ENCODE measurements at regions not wholly inside any gene's neighbourhood (a gene's known extent, or its start where the extent isn't known, plus 50 kb on each side); places are given as distances from the start of the nearest gene placed in this dataset.

GRCh38 chr12:118874698-118875548 lies 106.4 kb upstream of the SRRM4 start:
- ChIA-PET POLR2A (no interaction called here), CTCF (no interaction called here)
- Histone ChIP-seq H3K27ac (ENCODE audit: low read depth, low read length) (no peak overlapping the region), H3K9me3 (ENCODE audit: control insufficient read depth, insufficient read depth, low read length) (peaks cover 31% of the 10 kb centered on the region), H3K27me3 (ENCODE audit: control insufficient read depth, insufficient read depth, low read length) (no peaks in the 10 kb centered on the region), H3K4me3 (ENCODE audit: low read depth, low read length) (no peak overlapping the region)
- no peak for DNase-seq (ENCODE audit: low read depth, low spot score)
- TF ChIP-seq, protein P1, sequence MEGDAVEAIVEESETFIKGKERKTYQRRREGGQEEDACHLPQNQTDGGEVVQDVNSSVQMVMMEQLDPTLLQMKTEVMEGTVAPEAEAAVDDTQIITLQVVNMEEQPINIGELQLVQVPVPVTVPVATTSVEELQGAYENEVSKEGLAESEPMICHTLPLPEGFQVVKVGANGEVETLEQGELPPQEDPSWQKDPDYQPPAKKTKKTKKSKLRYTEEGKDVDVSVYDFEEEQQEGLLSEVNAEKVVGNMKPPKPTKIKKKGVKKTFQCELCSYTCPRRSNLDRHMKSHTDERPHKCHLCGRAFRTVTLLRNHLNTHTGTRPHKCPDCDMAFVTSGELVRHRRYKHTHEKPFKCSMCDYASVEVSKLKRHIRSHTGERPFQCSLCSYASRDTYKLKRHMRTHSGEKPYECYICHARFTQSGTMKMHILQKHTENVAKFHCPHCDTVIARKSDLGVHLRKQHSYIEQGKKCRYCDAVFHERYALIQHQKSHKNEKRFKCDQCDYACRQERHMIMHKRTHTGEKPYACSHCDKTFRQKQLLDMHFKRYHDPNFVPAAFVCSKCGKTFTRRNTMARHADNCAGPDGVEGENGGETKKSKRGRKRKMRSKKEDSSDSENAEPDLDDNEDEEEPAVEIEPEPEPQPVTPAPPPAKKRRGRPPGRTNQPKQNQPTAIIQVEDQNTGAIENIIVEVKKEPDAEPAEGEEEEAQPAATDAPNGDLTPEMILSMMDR (IDR thresholded peaks at IDR 0.05; ENCODE audit: low read depth, low read length) = no peak

DNA sequence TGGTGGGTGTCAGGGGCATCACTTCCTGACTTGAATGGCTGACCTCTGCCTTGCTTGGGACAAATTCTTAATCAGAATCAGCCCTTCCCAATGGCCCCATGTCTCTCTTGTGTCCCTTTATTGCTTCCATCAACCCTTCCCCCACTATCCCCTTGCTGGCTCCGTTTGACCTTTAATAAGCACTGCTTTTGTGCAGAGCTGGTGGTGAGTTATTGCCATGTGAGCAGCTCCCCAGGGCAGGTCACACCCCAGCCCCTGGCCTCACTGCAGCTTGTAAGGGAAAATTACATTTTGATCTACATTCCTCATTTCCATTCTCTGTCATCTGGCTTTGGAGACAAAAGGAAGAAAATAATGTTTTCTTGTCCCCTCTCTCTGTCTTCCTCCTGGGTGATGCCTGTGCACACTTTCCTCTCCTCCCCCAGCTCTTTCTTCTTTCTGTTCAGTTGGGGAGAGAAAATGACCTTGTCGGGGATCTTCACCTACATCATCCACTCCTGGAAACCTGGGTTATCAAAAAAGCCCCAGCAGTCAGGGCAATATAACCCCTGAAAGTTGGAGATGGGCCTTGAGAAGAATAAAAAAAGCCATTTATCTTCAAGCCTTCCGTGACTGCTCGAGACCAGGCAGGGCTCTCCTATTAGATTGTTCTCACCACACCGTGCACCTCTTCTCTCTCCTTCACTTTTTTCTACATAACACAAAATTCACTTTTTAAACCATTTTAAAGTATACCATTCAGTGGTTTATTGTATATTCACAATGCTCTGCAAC lies 100.4 kb upstream of the SRRM4 start:
- Histone ChIP-seq H3K27me3 (ENCODE audit: control insufficient read depth, insufficient read depth, low read length) (no peaks in the 10 kb centered on the region), H3K4me3 (ENCODE audit: low read depth, low read length) (no peak overlapping the region), H3K9me3 (ENCODE audit: control insufficient read depth, insufficient read depth, low read length) (peaks cover 29% of the 10 kb centered on the region), H3K27ac (ENCODE audit: low read depth, low read length) (no peak overlapping the region)
- DNase-seq (ENCODE audit: low read depth, low spot score) = no peak
- ChIA-PET CTCF (no interaction called here), POLR2A (no interaction called here)
- TF ChIP-seq, protein P1 (IDR thresholded peaks at IDR 0.05; ENCODE audit: low read depth, low read length) = no peak

- Histone ChIP-seq H3K9me3 (ENCODE audit: control insufficient read depth, insufficient read depth, low read length) (peaks cover 25% of the 10 kb centered on the region), H3K4me3 (ENCODE audit: low read depth, low read length) (no peak overlapping the region), H3K27ac (ENCODE audit: low read depth, low read length) (no peak overlapping the region), H3K27me3 (ENCODE audit: control insufficient read depth, insufficient read depth, low read length) (no peaks in the 10 kb centered on the region)
- CTCF ChIA-PET = no interaction called here
- POLR2A ChIA-PET = no interaction called here
- TF ChIP-seq, protein P1 (IDR thresholded peaks at IDR 0.05; ENCODE audit: low read depth, low read length) = no peak
- no peak for DNase-seq (ENCODE audit: low read depth, low spot score)
These were observed 97.1 kb upstream of the SRRM4 start for GRCh38 chr12:118884226-118884625.

DNA sequence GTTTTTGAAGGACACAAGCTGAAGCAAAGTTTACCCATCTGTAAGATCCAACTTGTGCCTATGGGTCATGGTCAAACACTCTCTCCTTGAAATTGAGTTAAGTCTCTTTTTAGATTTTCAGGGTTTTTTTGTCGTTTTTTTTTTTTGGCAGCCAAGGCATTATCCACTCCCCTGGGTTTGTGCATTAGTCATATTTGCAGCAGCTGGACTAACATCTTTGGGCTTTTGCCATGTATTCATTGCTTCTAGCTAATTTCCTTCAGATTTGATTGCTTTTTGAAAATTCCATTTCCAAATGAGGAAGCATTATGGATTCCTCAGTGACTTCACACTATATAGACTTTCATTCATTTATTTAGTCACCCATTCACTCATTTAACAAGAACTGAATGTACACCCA lies 80.3 kb upstream of the SRRM4 start:
- CTCF ChIA-PET = interaction anchor here (0.7 kb wide), 1 partner anchor 50 kb away, joined by 3 read pairs; no protein-coding TSS in a partner anchor

More for the DNA sequence above, 80.3 kb upstream of the SRRM4 start:
- peaks cover 11% of the 10 kb centered on the region; the same call in 1 of the 2 replicates for H3K9me3 ChIP-seq (ENCODE audit: control insufficient read depth, insufficient read depth, low read length)
- no peak overlapping the region for H3K27ac ChIP-seq (ENCODE audit: low read depth, low read length)
- H3K27me3 ChIP-seq (ENCODE audit: control insufficient read depth, insufficient read depth, low read length) = no peaks in the 10 kb centered on the region
- DNase-seq (ENCODE audit: low read depth, low spot score) = no peak
- H3K4me3 ChIP-seq (ENCODE audit: low read depth, low read length) = no peak overlapping the region
- TF ChIP-seq, protein P1 (IDR thresholded peaks at IDR 0.05; ENCODE audit: low read depth, low read length) = no peak
- POLR2A ChIA-PET = no interaction called here
